HCT116 (cell line): ENCODE measurements at regions not wholly inside any gene's neighbourhood (a gene's known extent, or its start where the extent isn't known, plus 50 kb on each side); places are given as distances from the start of the nearest gene placed in this dataset.

Experiments
- ATAC-seq: fragments of 200-7000 bp; cut with Tn5 transposase; 2 replicates; pipeline ENCODE4 v1.9.1; 2020; ENCODE audit warnings: mild to moderate bottlenecking, moderate library complexity
- BruUV-seq: library from RNA; stranded (reverse); fragments of 400-500 nt; replicated peaks from 2 replicates; lab custom pipeline; 2021; lab: Mats Ljungman, UMichigan
- CTCF ChIA-PET: fragments of 300-600 bp; sonication (Branson Sonifier 250); formaldehyde crosslinking; loops from one replicate; lab custom pipeline; 2021; ENCODE audit warnings: antibody characterized with exemption; lab: Charles Lee
- POLR2A ChIA-PET: fragments of 300-600, 350-600 bp; sonication (Branson Sonifier 250); formaldehyde crosslinking; loops from one replicate; lab custom pipeline; 2021; ENCODE audit warnings: antibody characterized with exemption; lab: Charles Lee
- RAD21 ChIA-PET, 2 experiments: fragments of 300-600 bp; sonication (Branson Sonifier 250); formaldehyde crosslinking; loops; one replicate each; lab custom pipeline; 2023; ENCODE audit warnings: low total read pairs in 2 of 2; ENCODE audit not compliant: uncharacterized antibody in 2 of 2, unreplicated experiment in 2 of 2, low non-redundant PET in 1 of 2; lab: Charles Lee
- DNase-seq: peaks from one replicate; pipeline ENCODE4 v3.0.0-alpha.2; 2010; ENCODE audit warnings: low read depth, low spot score
- H2AFZ ChIP-seq: fragments of 200-600 bp; shearing (Covaris generic), sonication (generic); 2 replicates; pipeline ENCODE4 v1.6.1; 2017; ENCODE audit warnings: low read depth, mixed run types, mixed read lengths, antibody characterized with exemption, low read length; ENCODE audit not compliant: poor library complexity, severe bottlenecking
- H3K27ac ChIP-seq: 2 replicates; pipeline ENCODE4 v1.5.1; 2012; ENCODE audit warnings: low read depth, low read length
- H3K27me3 ChIP-seq: fragments of 200-600 bp; sonication (generic); 2 replicates; pipeline ENCODE4 v1.6.1; 2016; ENCODE audit warnings: mixed run types, low read length, mixed read lengths; ENCODE audit not compliant: insufficient read depth
- H3K36me3 ChIP-seq, 2 experiments: fragments of 200-500 bp in 1 of 2; fragments of 200-600 bp in 1 of 2; sonication (Bioruptor generic) in 1 of 2; sonication (generic) in 1 of 2; 2 replicates each; pipeline versions ENCODE4 v1.5.1 to v1.6.1; 2014 to 2016; ENCODE audit warnings: low read length in 2 of 2, inconsistent platforms in 1 of 2, mixed read lengths in 1 of 2, mixed run types in 1 of 2; ENCODE audit not compliant: insufficient read depth in 2 of 2, control insufficient read depth in 1 of 2
- H3K4me1 ChIP-seq, 2 experiments: fragments of 200-600 bp in 1 of 2; sonication (generic) in 1 of 2; 2 replicates each; pipeline versions ENCODE4 v1.5.1 to v1.6.1; 2012 to 2017; ENCODE audit warnings: low read length in 2 of 2, inconsistent platforms in 1 of 2, mild to moderate bottlenecking in 1 of 2, mixed read lengths in 1 of 2, mixed run types in 1 of 2, moderate library complexity in 1 of 2; ENCODE audit not compliant: insufficient read depth in 2 of 2, control insufficient read depth in 1 of 2
- H3K4me2 ChIP-seq: fragments of 200-600 bp; sonication (generic); 2 replicates; pipeline ENCODE4 v1.6.1; 2017; ENCODE audit warnings: mixed run types, low read length, mixed read lengths
- H3K4me3 ChIP-seq, 2 experiments: fragments of 200-600 bp in 1 of 2; sonication (generic) in 1 of 2; replicated peaks in 1 of 2; 2 replicates each; pipeline ENCODE4 v1.5.1; 2011 to 2016; ENCODE audit warnings: low read length in 2 of 2, control low read depth in 1 of 2, low read depth in 1 of 2, mild to moderate bottlenecking in 1 of 2, mixed read lengths in 1 of 2, mixed run types in 1 of 2
- H3K79me2 ChIP-seq: fragments of 200-600 bp; sonication (generic); 2 replicates; pipeline ENCODE4 v1.6.1; 2017; ENCODE audit warnings: mild to moderate bottlenecking, mixed run types, low read length, moderate library complexity, mixed read lengths; ENCODE audit not compliant: insufficient read depth
- H3K9ac ChIP-seq: fragments of 200-600 bp; sonication (generic); 2 replicates; pipeline ENCODE4 v1.6.1; 2016; ENCODE audit warnings: low read length, mixed read lengths
- H3K9me2 ChIP-seq: fragments of 200-600 bp; sonication (generic), shearing (Covaris generic); 2 replicates; pipeline ENCODE4 v1.6.1; 2017; ENCODE audit warnings: mixed run types, mild to moderate bottlenecking, moderate library complexity; ENCODE audit not compliant: insufficient read depth
- H3K9me3 ChIP-seq, 2 experiments: fragments of 200-500 bp in 1 of 2; fragments of 200-600 bp in 1 of 2; sonication (Bioruptor generic) in 1 of 2; sonication (generic) in 1 of 2; 2 replicates each; pipeline ENCODE4 v1.6.1; 2014 to 2017; ENCODE audit warnings: low read length in 2 of 2, mixed read lengths in 2 of 2, inconsistent platforms in 1 of 2, low read depth in 1 of 2, mild to moderate bottlenecking in 1 of 2, mixed run types in 1 of 2, moderate library complexity in 1 of 2; ENCODE audit not compliant: control insufficient read depth in 1 of 2, insufficient read depth in 1 of 2
- H4K20me1 ChIP-seq: fragments of 200-600 bp; sonication (generic), shearing (Covaris generic); 2 replicates; pipeline ENCODE4 v1.6.1; 2017; ENCODE audit warnings: mixed run types, mild to moderate bottlenecking, moderate library complexity; ENCODE audit not compliant: insufficient read depth
- CEBPB ChIP-seq: IDR thresholded peaks from 2 replicates; pipeline ENCODE4 v1.6.1; 2012; ENCODE audit warnings: low read depth
- EGR1 ChIP-seq: IDR thresholded peaks from 2 replicates; pipeline ENCODE4 v1.6.1; 2012; ENCODE audit warnings: low read depth
- EZH2 ChIP-seq: fragments of 200-600 bp; sonication (generic); IDR thresholded peaks from 2 replicates; pipeline ENCODE4 v1.6.1; 2017; ENCODE audit warnings: antibody characterized with exemption, mixed run types
- JUND ChIP-seq: IDR thresholded peaks from 2 replicates; pipeline ENCODE4 v1.6.1; 2012
- POLR2A ChIP-seq: IDR thresholded peaks from 2 replicates; pipeline ENCODE4 v1.7.0; 2011; ENCODE audit warnings: borderline replicate concordance; ENCODE audit not compliant: insufficient read depth, insufficient read length; ENCODE audit errors: extremely low read depth
- POLR2AphosphoS5 ChIP-seq: IDR thresholded peaks from 2 replicates; pipeline ENCODE4 v1.6.1; 2011; ENCODE audit warnings: mild to moderate bottlenecking, low read depth, low read length, moderate library complexity
- REST ChIP-seq: IDR thresholded peaks from 2 replicates; pipeline ENCODE4 v1.6.1; 2012; ENCODE audit warnings: low read depth
- SIN3A ChIP-seq: IDR thresholded peaks from 2 replicates; pipeline ENCODE4 v1.6.1; 2012; ENCODE audit warnings: low read depth
- SP1 ChIP-seq: IDR thresholded peaks from 2 replicates; pipeline ENCODE4 v1.6.1; 2012; ENCODE audit warnings: low read depth
- SRF ChIP-seq: IDR thresholded peaks from 2 replicates; pipeline ENCODE4 v1.6.1; 2012; ENCODE audit warnings: low read depth
- TCF7L2 ChIP-seq: IDR thresholded peaks from 2 replicates; pipeline ENCODE4 v1.7.0; 2011; ENCODE audit warnings: borderline replicate concordance, inconsistent platforms; ENCODE audit not compliant: insufficient read depth, insufficient read length; ENCODE audit errors: extremely low read depth
- YY1 ChIP-seq: IDR thresholded peaks from 2 replicates; pipeline ENCODE4 v1.6.1; 2011; ENCODE audit warnings: low read length, low read depth, moderate library complexity, mild to moderate bottlenecking; ENCODE audit not compliant: insufficient replicate concordance; ENCODE audit errors: extremely low read depth
- ZFX ChIP-seq: fragments of 450-650 bp; IDR thresholded peaks from 2 replicates; pipeline ENCODE4 v1.6.1; 2017
- ZNF274 ChIP-seq: fragments of 200-500 bp; sonication (Bioruptor generic); IDR thresholded peaks from 2 replicates; pipeline ENCODE4 v1.6.1; 2014; ENCODE audit warnings: mild to moderate bottlenecking, low read depth, low read length, inconsistent platforms
- intact Hi-C: fragments of 100-400 bp; cut with micrococcal nuclease; formaldehyde crosslinking; loops from 2 replicates; pipeline ENCODE4 v1.10.0; 2022
- TF ChIP-seq, protein P1 (sequence below): IDR thresholded peaks from 2 replicates; pipeline ENCODE4 v1.6.1; 2012

GRCh38 chr5:91468651-91469422 is 85.7 kb upstream of the ARRDC3 start:
- ChIA-PET CTCF (no interaction called here), RAD21 (no interaction called here), POLR2A (no interaction called here)
- BruUV-seq = no TSS peak
- Histone ChIP-seq H3K4me2 (peak overlapping the region; percentile 27; the same call in 1 of the 2 replicates), H4K20me1 (no peaks in the 10 kb centered on the region), H3K27me3 (no peaks in the 10 kb centered on the region), H3K27ac (no peak overlapping the region), H3K9me2 (no peaks in the 10 kb centered on the region), H3K79me2 (no peaks in the 10 kb centered on the region), H3K9ac (no peak overlapping the region), H3K36me3 (no peaks in the 10 kb centered on the region), H3K4me3 (no peak overlapping the region), H3K9me3 (no peaks in the 10 kb centered on the region), H2AFZ (peak overlapping the region; percentile 27), H3K4me1 (peaks cover 0 to 11% of the 10 kb centered on the region in 2 experiments; a peak in 1 of 4 replicates)
- TF ChIP-seq YY1 (no peak), EZH2 (no peak), EGR1 (no peak), SRF (no peak)
- TF ChIP-seq, protein P1, sequence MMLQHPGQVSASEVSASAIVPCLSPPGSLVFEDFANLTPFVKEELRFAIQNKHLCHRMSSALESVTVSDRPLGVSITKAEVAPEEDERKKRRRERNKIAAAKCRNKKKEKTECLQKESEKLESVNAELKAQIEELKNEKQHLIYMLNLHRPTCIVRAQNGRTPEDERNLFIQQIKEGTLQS = no peak
- DNase-seq (no peak), ATAC-seq (no peak)
- intact Hi-C loops = no loop called here

DNA sequence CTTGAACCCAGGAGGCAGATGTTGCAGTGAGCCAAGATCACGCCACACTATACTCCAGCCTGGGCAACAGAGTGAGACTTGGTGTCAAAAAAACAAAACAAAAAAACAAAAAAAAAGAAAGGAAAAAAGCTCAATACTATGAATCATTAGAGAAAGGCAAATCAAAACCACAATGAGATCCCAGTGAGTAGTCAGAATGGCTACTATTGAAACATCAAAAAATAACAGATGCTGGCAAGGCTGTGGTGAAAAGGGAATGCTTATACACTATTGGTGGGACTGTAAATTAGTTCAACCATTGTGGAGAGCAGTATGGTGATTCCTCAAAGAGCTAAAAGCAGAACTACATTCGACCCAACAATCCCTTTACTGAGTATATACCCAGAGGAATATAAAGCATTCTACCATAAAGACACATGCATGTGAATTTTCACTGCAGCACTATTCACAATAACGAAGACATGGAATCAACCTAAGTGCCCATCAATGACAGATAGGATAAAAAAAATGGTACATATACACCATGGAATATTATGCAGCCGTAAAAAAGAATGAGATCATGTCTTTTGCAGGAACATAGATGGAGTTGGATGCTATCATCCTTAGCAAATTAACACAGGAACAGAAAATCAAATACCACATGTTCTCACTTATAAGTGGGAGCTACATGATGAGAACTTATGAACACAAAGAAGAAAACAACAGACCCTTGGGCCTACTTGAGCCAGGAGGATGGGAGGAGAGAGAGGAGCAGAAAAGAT is 81.9 kb upstream of the ARRDC3 start:
- Histone ChIP-seq H2AFZ (no peak overlapping the region), H3K4me2 (no peak overlapping the region), H3K9ac (no peak overlapping the region), H3K4me3 (no peak overlapping the region), H3K9me2 (no peaks in the 10 kb centered on the region), H3K9me3 (no peaks in the 10 kb centered on the region), H3K79me2 (no peaks in the 10 kb centered on the region), H4K20me1 (no peaks in the 10 kb centered on the region), H3K27ac (no peak overlapping the region), H3K36me3 (no peaks in the 10 kb centered on the region), H3K4me1 (peaks cover 0 to 11% of the 10 kb centered on the region in 2 experiments; a peak in 1 of 4 replicates), H3K27me3 (no peaks in the 10 kb centered on the region)
- DNase-seq (no peak), ATAC-seq (no peak)
- ChIA-PET CTCF (no interaction called here), RAD21 (no interaction called here), POLR2A (no interaction called here)
- intact Hi-C loops = no loop called here
- BruUV-seq = no TSS peak
- TF ChIP-seq POLR2A (no peak), REST (no peak), YY1 (no peak), EGR1 (no peak), ZNF274 (no peak), TCF7L2 (no peak), SIN3A (no peak), SRF (no peak), ZFX (no peak), CEBPB (no peak), POLR2AphosphoS5 (no peak), JUND (no peak), SP1 (no peak)
- TF ChIP-seq, protein P1 = no peak
